OCI-LY7 (cell line): ENCODE measurements at regions not wholly inside any gene's neighbourhood (a gene's known extent, or its start where the extent isn't known, plus 50 kb on each side); places are given as distances from the start of the nearest gene placed in this dataset.

Experiments used
- BruUV-seq: library from RNA; stranded (reverse); fragments of 400-500 nt; replicated peaks from 2 replicates; lab custom pipeline; 2021; lab: Mats Ljungman, UMichigan
- CTCF ChIA-PET: fragments of 300-600 bp; sonication (Branson Sonifier 250); formaldehyde crosslinking; loops from one replicate; lab custom pipeline; 2022; ENCODE audit warnings: antibody characterized with exemption; ENCODE audit not compliant: unreplicated experiment; lab: Charles Lee
- POLR2A ChIA-PET: fragments of 300-600 bp; sonication (Branson Sonifier 250); formaldehyde crosslinking; loops from one replicate; lab custom pipeline; 2022; ENCODE audit warnings: antibody characterized with exemption; lab: Charles Lee
- DNase-seq: peaks from one replicate; pipeline ENCODE4 v3.0.0-alpha.2; 2015; ENCODE audit warnings: low spot score
- H2AFZ ChIP-seq: fragments of 200-600 bp; sonication (generic), shearing (Covaris generic); 2 replicates; pipeline ENCODE4 v1.6.1; 2014; ENCODE audit warnings: mild to moderate bottlenecking, antibody characterized with exemption, low read length, moderate library complexity
- H3K27ac ChIP-seq: fragments of 200-600 bp; sonication (generic); 2 replicates; pipeline ENCODE4 v1.5.1; 2014; ENCODE audit warnings: mixed run types, low read depth, mild to moderate bottlenecking, moderate library complexity, low read length, inconsistent platforms; ENCODE audit not compliant: poor library complexity, severe bottlenecking
- H3K36me3 ChIP-seq: fragments of 200-600 bp; sonication (generic); 2 replicates; pipeline ENCODE4 v1.6.1; 2014; ENCODE audit warnings: mild to moderate bottlenecking, antibody characterized with exemption, low read length, moderate library complexity, mixed read lengths; ENCODE audit not compliant: insufficient read depth
- H3K4me1 ChIP-seq: fragments of 200-600 bp; sonication (generic); 2 replicates; pipeline ENCODE4 v1.5.1; 2014; ENCODE audit warnings: mild to moderate bottlenecking, low read length; ENCODE audit not compliant: insufficient read depth, poor library complexity, severe bottlenecking
- H3K4me2 ChIP-seq: fragments of 200-600 bp; sonication (generic); 2 replicates; pipeline ENCODE4 v1.6.1; 2014; ENCODE audit warnings: mild to moderate bottlenecking, low read length
- H3K4me3 ChIP-seq: fragments of 200-600 bp; sonication (generic); 2 replicates; pipeline ENCODE4 v1.5.1; 2014; ENCODE audit warnings: mild to moderate bottlenecking, low read depth, low read length; ENCODE audit not compliant: poor library complexity, severe bottlenecking
- H3K79me2 ChIP-seq: fragments of 200-600 bp; sonication (generic); 2 replicates; pipeline ENCODE4 v1.6.1; 2016; ENCODE audit warnings: low read depth, mild to moderate bottlenecking, low read length, moderate library complexity, mixed read lengths; ENCODE audit not compliant: insufficient read depth
- H3K9me2 ChIP-seq: fragments of 200-600 bp; sonication (generic); 2 replicates; pipeline ENCODE4 v1.6.1; 2016; ENCODE audit warnings: mild to moderate bottlenecking, low read length, mixed read lengths; ENCODE audit not compliant: insufficient read depth
- H3K9me3 ChIP-seq: fragments of 200-600 bp; sonication (generic); 2 replicates; pipeline ENCODE4 v1.6.1; 2014; ENCODE audit warnings: mild to moderate bottlenecking, mixed run types, low read length, mixed read lengths
- H4K20me1 ChIP-seq: fragments of 200-600 bp; sonication (generic); 2 replicates; pipeline ENCODE4 v1.6.1; 2014; ENCODE audit warnings: mild to moderate bottlenecking, antibody characterized with exemption, low read length, moderate library complexity, mixed read lengths; ENCODE audit not compliant: insufficient read depth
- CTCF ChIP-seq: fragments of 200-600 bp; sonication (generic); conservative IDR thresholded peaks from 2 replicates; pipeline ENCODE4 v1.5.1; 2014; ENCODE audit warnings: mild to moderate bottlenecking, antibody characterized with exemption, low read length, moderate library complexity, mixed read lengths
- EZH2phosphoT487 ChIP-seq: fragments of 200-600 bp; sonication (generic); IDR thresholded peaks from 2 replicates; pipeline ENCODE4 v1.6.1; 2018; ENCODE audit warnings: low read depth, borderline replicate concordance, mild to moderate bottlenecking, mixed run types, antibody characterized with exemption, low read length, moderate library complexity, mixed read lengths
- intact Hi-C: fragments of 100-400 bp; cut with micrococcal nuclease; formaldehyde crosslinking; loops from one replicate; pipeline ENCODE4 v1.10.0; 2022; ENCODE audit not compliant: unreplicated experiment

GRCh38 chr2:160562730-160563129 lies 69.1 kb upstream of the RBMS1 start:
- H3K4me3 ChIP-seq: no peak overlapping the region
- no peaks in the 10 kb centered on the region for H3K4me1 ChIP-seq
- ChIA-PET POLR2A (interaction anchor here (0.6 to 1.0 kb wide), 3 partner anchors 65 to 702 kb away, joined by 3 read pairs; no protein-coding TSS in a partner anchor), CTCF (no interaction called here)
- no TSS peak for BruUV-seq
- no peak overlapping the region for H3K4me2 ChIP-seq
- no peaks in the 10 kb centered on the region for H3K36me3 ChIP-seq
- H3K27ac ChIP-seq: no peak overlapping the region
- H2AFZ ChIP-seq: no peak overlapping the region
- H4K20me1 ChIP-seq: no peaks in the 10 kb centered on the region
- no peaks in the 10 kb centered on the region for H3K9me2 ChIP-seq
- H3K79me2 ChIP-seq: no peaks in the 10 kb centered on the region
- no peaks in the 10 kb centered on the region for H3K9me3 ChIP-seq
- DNase-seq: no peak
- TF ChIP-seq CTCF: no peak
- TF ChIP-seq EZH2phosphoT487: no peak
- intact Hi-C loops: no loop called here

- CTCF ChIA-PET: no interaction called here
- DNase-seq: no peak
- Histone ChIP-seq H2AFZ (no peak overlapping the region), H3K36me3 (no peaks in the 10 kb centered on the region), H4K20me1 (no peaks in the 10 kb centered on the region), H3K9me3 (no peaks in the 10 kb centered on the region), H3K79me2 (no peaks in the 10 kb centered on the region), H3K9me2 (no peaks in the 10 kb centered on the region), H3K4me3 (no peak overlapping the region), H3K4me2 (no peak overlapping the region), H3K4me1 (no peaks in the 10 kb centered on the region), H3K27ac (no peak overlapping the region)
- BruUV-seq: no TSS peak
- TF ChIP-seq EZH2phosphoT487 (no peak), CTCF (no peak)
- POLR2A ChIA-PET: interaction anchor here (1.1 kb wide), 1 partner anchor 23 kb away, joined by 3 read pairs; no protein-coding TSS in a partner anchor
- intact Hi-C loops: no loop called here
These were observed 71.0 kb upstream of the RBMS1 start for GRCh38 chr2:160564591-160564990.

- Histone ChIP-seq H3K4me1 (no peaks in the 10 kb centered on the region), H3K9me3 (no peaks in the 10 kb centered on the region), H2AFZ (no peak overlapping the region), H3K27ac (no peak overlapping the region), H3K36me3 (no peaks in the 10 kb centered on the region), H3K79me2 (no peaks in the 10 kb centered on the region), H3K4me2 (no peak overlapping the region), H3K4me3 (no peak overlapping the region), H3K9me2 (no peaks in the 10 kb centered on the region), H4K20me1 (no peaks in the 10 kb centered on the region)
- ChIA-PET CTCF (no interaction called here), POLR2A (interaction anchor here (1.1 kb wide), 1 partner anchor 24 kb away, joined by 3 read pairs; no protein-coding TSS in a partner anchor)
- intact Hi-C loops: no loop called here
- no peak for DNase-seq
- BruUV-seq: no TSS peak
- TF ChIP-seq CTCF (no peak), EZH2phosphoT487 (no peak)
These were observed 71.7 kb upstream of the RBMS1 start for GRCh38 chr2:160565099-160565845.
